ENCODE measurements at regions not wholly inside any gene's neighbourhood (a gene's known extent, or its start where the extent isn't known, plus 50 kb on each side); places are given as distances from the start of the nearest gene placed in this dataset.

GRCh38 chr7:15765753-15766152 is 79.3 kb upstream of the MEOX2 start:
- Histone ChIP-seq H3K27ac (ENCODE audit: low read depth in 1 of 2, low read length in 2 of 2) (no peak overlapping the region), H3K36me3 (ENCODE audit: control insufficient read depth in 4 of 4, insufficient read depth in 3 of 4, low read depth in 1 of 4, low read length in 3 of 4) (no peaks in the 10 kb centered on the region), H3K9me3 (ENCODE audit: control insufficient read depth in 4 of 4, low read length in 3 of 4) (no peaks in the 10 kb centered on the region), H3K4me3 (ENCODE audit: low read depth in 1 of 3, low read length in 3 of 3) (no peak overlapping the region), H3K9ac (ENCODE audit: low read depth in 1 of 2, low read length in 2 of 2) (no peak overlapping the region), H3K27me3 (ENCODE audit: control insufficient read depth in 4 of 4, insufficient read depth in 4 of 4, low read length in 3 of 4) (no peaks in the 10 kb centered on the region), H3K4me1 (ENCODE audit: control insufficient read depth in 4 of 4, insufficient read depth in 4 of 4, low read length in 3 of 4) (no peaks in the 10 kb centered on the region)
- 76% methylated on average over 5 of the region's 5 CpGs for WGBS
- no peak for DNase-seq (ENCODE audit: low spot score)
- no peak for TF ChIP-seq ATF3 (IDR thresholded peaks at IDR 0.05)
- TF ChIP-seq NR2F2 (IDR thresholded peaks at IDR 0.05), result peak; percentile 86

GRCh38 chr7:15764851-15765382 is 78.4 kb upstream of the MEOX2 start:
- no peak overlapping the region for H3K9ac ChIP-seq (ENCODE audit: low read depth in 1 of 2, low read length in 2 of 2)
- no peak for DNase-seq (ENCODE audit: low spot score)
- WGBS, result 56% methylated on average over 3 of the region's 3 CpGs

GRCh38 chr7:15764010-15764409 is 77.5 kb upstream of the MEOX2 start:
- Histone ChIP-seq H3K4me1 (ENCODE audit: control insufficient read depth in 4 of 4, insufficient read depth in 4 of 4, low read length in 3 of 4) (no peaks in the 10 kb centered on the region), H3K9ac (ENCODE audit: low read depth in 1 of 2, low read length in 2 of 2) (no peak overlapping the region), H3K9me3 (ENCODE audit: control insufficient read depth in 4 of 4, low read length in 3 of 4) (no peaks in the 10 kb centered on the region), H3K27me3 (ENCODE audit: control insufficient read depth in 4 of 4, insufficient read depth in 4 of 4, low read length in 3 of 4) (no peaks in the 10 kb centered on the region), H3K4me3 (ENCODE audit: low read depth in 1 of 3, low read length in 3 of 3) (no peak overlapping the region), H3K27ac (ENCODE audit: low read depth in 1 of 2, low read length in 2 of 2) (no peak overlapping the region), H3K36me3 (ENCODE audit: control insufficient read depth in 4 of 4, insufficient read depth in 3 of 4, low read depth in 1 of 4, low read length in 3 of 4) (no peaks in the 10 kb centered on the region)
- 74% methylated on average over 3 of the region's 3 CpGs for WGBS
- no peak for DNase-seq (ENCODE audit: low spot score)
- no peak for TF ChIP-seq MAX (IDR thresholded peaks at IDR 0.05)
- no peak for TF ChIP-seq TAF1 (conservative IDR thresholded peaks at IDR 0.05)
- no peak for TF ChIP-seq SP1 (IDR thresholded peaks at IDR 0.05)
- TF ChIP-seq HNF4A (conservative IDR thresholded peaks at IDR 0.05), result no peak
- no peak for TF ChIP-seq JUND (IDR thresholded peaks at IDR 0.05)
- TF ChIP-seq FOXA1 (IDR thresholded peaks at IDR 0.05), result no peak
- TF ChIP-seq NR2F2 (IDR thresholded peaks at IDR 0.05), result no peak
- no peak for TF ChIP-seq EGR1 (IDR thresholded peaks at IDR 0.05; ENCODE audit: low read depth in 2 of 2)
- no peak for TF ChIP-seq REST (IDR thresholded peaks at IDR 0.05)
- no peak for TF ChIP-seq ATF3 (IDR thresholded peaks at IDR 0.05)
- no peak for TF ChIP-seq YY1 (IDR thresholded peaks at IDR 0.05)
- TF ChIP-seq GABPA (IDR thresholded peaks at IDR 0.05 in 1 of 2, conservative IDR thresholded peaks at IDR 0.05 in 1 of 2), result no peak
- TF ChIP-seq RAD21 (IDR thresholded peaks at IDR 0.05), result no peak

More at GRCh38 chr7:15764851-15765382, 78.4 kb upstream of the MEOX2 start:
- Histone ChIP-seq H3K27ac (ENCODE audit: low read depth in 1 of 2, low read length in 2 of 2) (no peak overlapping the region), H3K27me3 (ENCODE audit: control insufficient read depth in 4 of 4, insufficient read depth in 4 of 4, low read length in 3 of 4) (no peaks in the 10 kb centered on the region), H3K4me3 (ENCODE audit: low read depth in 1 of 3, low read length in 3 of 3) (no peak overlapping the region), H3K4me1 (ENCODE audit: control insufficient read depth in 4 of 4, insufficient read depth in 4 of 4, low read length in 3 of 4) (no peaks in the 10 kb centered on the region), H3K9me3 (ENCODE audit: control insufficient read depth in 4 of 4, low read length in 3 of 4) (no peaks in the 10 kb centered on the region), H3K36me3 (ENCODE audit: control insufficient read depth in 4 of 4, insufficient read depth in 3 of 4, low read depth in 1 of 4, low read length in 3 of 4) (no peaks in the 10 kb centered on the region)
- TF ChIP-seq EGR1 (IDR thresholded peaks at IDR 0.05; ENCODE audit: low read depth in 2 of 2), result no peak
- no peak for TF ChIP-seq FOXA1 (IDR thresholded peaks at IDR 0.05)
- TF ChIP-seq FOXA2 (IDR thresholded peaks at IDR 0.05), result no peak
- no peak for TF ChIP-seq RAD21 (IDR thresholded peaks at IDR 0.05)
- TF ChIP-seq YY1 (IDR thresholded peaks at IDR 0.05), result no peak
- TF ChIP-seq NR2F2 (IDR thresholded peaks at IDR 0.05), result no peak
- TF ChIP-seq ATF3 (IDR thresholded peaks at IDR 0.05), result no peak
- no peak for TF ChIP-seq TAF1 (conservative IDR thresholded peaks at IDR 0.05)
- no peak for TF ChIP-seq SP1 (IDR thresholded peaks at IDR 0.05)
- TF ChIP-seq HNF4A (conservative IDR thresholded peaks at IDR 0.05), result no peak
- no peak for TF ChIP-seq GABPA (IDR thresholded peaks at IDR 0.05 in 1 of 2, conservative IDR thresholded peaks at IDR 0.05 in 1 of 2)
- no peak for TF ChIP-seq HNF4G (IDR thresholded peaks at IDR 0.05)
- no peak for TF ChIP-seq MAX (IDR thresholded peaks at IDR 0.05)
- TF ChIP-seq CTCF (IDR thresholded peaks at IDR 0.05; ENCODE audit: low read depth, low read length, missing input control), result no peak

Data from liver (tissue), 8 donors.